ENCODE measurements at regions not wholly inside any gene's neighbourhood (a gene's known extent, or its start where the extent isn't known, plus 50 kb on each side); places are given as distances from the start of the nearest gene placed in this dataset.

- Histone ChIP-seq H3K9me2 (no peaks in the 10 kb centered on the region), H3K4me3 (ENCODE audit: low read depth in 2 of 2, low read length in 1 of 2) (no peak overlapping the region), H3F3A (replicated peaks; ENCODE audit: insufficient read depth) (peaks cover 3% of the 10 kb centered on the region), H3K9me3 (no peaks in the 10 kb centered on the region), H3K79me2 (ENCODE audit: insufficient read depth) (no peaks in the 10 kb centered on the region), H3K4me2 (no peak overlapping the region), H3K4me1 (ENCODE audit: control insufficient read depth in 1 of 2, insufficient read depth in 2 of 2, low read depth in 1 of 2, low read length in 1 of 2) (no peaks in the 10 kb centered on the region; a peak in 3 of 4 replicates), H3K36me3 (replicated peaks in 1 of 2; ENCODE audit: control insufficient read depth in 1 of 2, insufficient read depth in 2 of 2, low read length in 1 of 2) (no peaks in the 10 kb centered on the region), H3K27me3 (ENCODE audit: insufficient read depth) (no peaks in the 10 kb centered on the region), H3K27ac (ENCODE audit: low read depth in 2 of 2, low read length in 1 of 2) (no peak overlapping the region), H4K20me1 (ENCODE audit: insufficient read depth) (no peaks in the 10 kb centered on the region), H3K9ac (no peak overlapping the region), H2AFZ (ENCODE audit: low read depth) (0 out of 2 replicates have a peak overlapping the region, but pooled peaks have one; percentile 20)
- no peak for DNase-seq
- no peak for TF ChIP-seq CHD2 (IDR thresholded peaks at IDR 0.05; ENCODE audit: low read length, partially characterized antibody)
- TF ChIP-seq RXRA (IDR thresholded peaks at IDR 0.05; ENCODE audit: borderline replicate concordance, low read depth): no peak
- TF ChIP-seq NRF1 (IDR thresholded peaks at IDR 0.05; ENCODE audit: low read depth, low read length): no peak
- no peak for TF ChIP-seq YY1 (IDR thresholded peaks at IDR 0.05; ENCODE audit: low read depth)
- POLR2A ChIA-PET: no interaction called here
- CTCF ChIA-PET: no interaction called here
- 92% methylated on average over 1 of the region's 1 CpG for WGBS (ENCODE audit: low lambda C conversion rate)
Measured at GRCh38 chr2:215571689-215572088, 135.8 kb upstream of the FN1 start.

DNA sequence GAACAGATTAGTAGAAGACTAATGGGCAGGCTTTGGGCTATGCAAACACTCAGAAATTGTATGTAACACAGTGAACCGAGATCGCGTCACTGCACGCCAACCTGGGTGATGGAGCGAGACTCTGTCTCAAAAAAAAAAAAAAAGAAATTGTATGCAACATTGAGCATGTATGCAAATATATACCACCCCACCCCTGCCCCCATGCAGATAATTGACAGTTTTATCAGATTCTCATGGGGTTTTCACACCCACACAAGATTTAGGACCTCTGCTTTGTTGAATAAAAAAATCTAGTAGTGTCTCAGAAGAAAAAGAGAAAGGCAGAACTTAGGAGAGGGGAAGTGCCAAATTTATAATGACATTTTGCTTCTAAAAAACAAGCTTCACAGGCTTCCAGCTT is 131.6 kb upstream of the FN1 start:
- POLR2A ChIA-PET: no interaction called here

More for the DNA sequence above, 131.6 kb upstream of the FN1 start:
- Histone ChIP-seq H3K9ac (no peak overlapping the region), H3K27me3 (ENCODE audit: insufficient read depth) (no peaks in the 10 kb centered on the region), H3K4me2 (no peak overlapping the region), H3K79me2 (ENCODE audit: insufficient read depth) (no peaks in the 10 kb centered on the region), H3K36me3 (replicated peaks in 1 of 2; ENCODE audit: control insufficient read depth in 1 of 2, insufficient read depth in 2 of 2, low read length in 1 of 2) (no peaks in the 10 kb centered on the region), H3K4me1 (ENCODE audit: control insufficient read depth in 1 of 2, insufficient read depth in 2 of 2, low read depth in 1 of 2, low read length in 1 of 2) (no peaks in the 10 kb centered on the region; a peak in 3 of 4 replicates), H3F3A (replicated peaks; ENCODE audit: insufficient read depth) (peaks cover 3% of the 10 kb centered on the region), H3K4me3 (ENCODE audit: low read depth in 2 of 2, low read length in 1 of 2) (no peak overlapping the region), H3K9me3 (no peaks in the 10 kb centered on the region), H3K9me2 (no peaks in the 10 kb centered on the region), H4K20me1 (ENCODE audit: insufficient read depth) (no peaks in the 10 kb centered on the region), H2AFZ (ENCODE audit: low read depth) (no peak overlapping the region), H3K27ac (ENCODE audit: low read depth in 2 of 2, low read length in 1 of 2) (no peak overlapping the region)
- CTCF ChIA-PET: no interaction called here
- 96% methylated on average over 5 of the region's 5 CpGs for WGBS (ENCODE audit: low lambda C conversion rate)
- TF ChIP-seq RXRA (IDR thresholded peaks at IDR 0.05; ENCODE audit: borderline replicate concordance, low read depth) (no peak), MXI1 (IDR thresholded peaks at IDR 0.05; ENCODE audit: low read depth, low read length) (no peak), ZBTB33 (IDR thresholded peaks at IDR 0.05; ENCODE audit: borderline replicate concordance, low read depth) (no peak), RFX5 (IDR thresholded peaks at IDR 0.05; ENCODE audit: low read length) (no peak), GABPA (IDR thresholded peaks at IDR 0.05; ENCODE audit: low read depth) (no peak), SMC3 (IDR thresholded peaks at IDR 0.05; ENCODE audit: low read depth, low read length) (no peak), MEF2A (IDR thresholded peaks at IDR 0.05; ENCODE audit: borderline replicate concordance, low read depth) (no peak), NRF1 (IDR thresholded peaks at IDR 0.05; ENCODE audit: low read depth, low read length) (no peak), PBX3 (IDR thresholded peaks at IDR 0.05) (no peak), TCF12 (IDR thresholded peaks at IDR 0.05) (no peak), FOXM1 (IDR thresholded peaks at IDR 0.05; ENCODE audit: low read depth) (no peak), EZH2phosphoT487 (IDR thresholded peaks at IDR 0.05; ENCODE audit: borderline replicate concordance, low read depth) (no peak), GATA2 (CRISPR knock-in tag; IDR thresholded peaks at IDR 0.05) (no peak), YY1 (IDR thresholded peaks at IDR 0.05; ENCODE audit: low read depth) (no peak), CHD2 (IDR thresholded peaks at IDR 0.05; ENCODE audit: low read length, partially characterized antibody) (no peak), JUND (IDR thresholded peaks at IDR 0.05) (no peak), MAX (IDR thresholded peaks at IDR 0.05; ENCODE audit: low read depth) (no peak)
- TF ChIP-seq, protein P1, sequence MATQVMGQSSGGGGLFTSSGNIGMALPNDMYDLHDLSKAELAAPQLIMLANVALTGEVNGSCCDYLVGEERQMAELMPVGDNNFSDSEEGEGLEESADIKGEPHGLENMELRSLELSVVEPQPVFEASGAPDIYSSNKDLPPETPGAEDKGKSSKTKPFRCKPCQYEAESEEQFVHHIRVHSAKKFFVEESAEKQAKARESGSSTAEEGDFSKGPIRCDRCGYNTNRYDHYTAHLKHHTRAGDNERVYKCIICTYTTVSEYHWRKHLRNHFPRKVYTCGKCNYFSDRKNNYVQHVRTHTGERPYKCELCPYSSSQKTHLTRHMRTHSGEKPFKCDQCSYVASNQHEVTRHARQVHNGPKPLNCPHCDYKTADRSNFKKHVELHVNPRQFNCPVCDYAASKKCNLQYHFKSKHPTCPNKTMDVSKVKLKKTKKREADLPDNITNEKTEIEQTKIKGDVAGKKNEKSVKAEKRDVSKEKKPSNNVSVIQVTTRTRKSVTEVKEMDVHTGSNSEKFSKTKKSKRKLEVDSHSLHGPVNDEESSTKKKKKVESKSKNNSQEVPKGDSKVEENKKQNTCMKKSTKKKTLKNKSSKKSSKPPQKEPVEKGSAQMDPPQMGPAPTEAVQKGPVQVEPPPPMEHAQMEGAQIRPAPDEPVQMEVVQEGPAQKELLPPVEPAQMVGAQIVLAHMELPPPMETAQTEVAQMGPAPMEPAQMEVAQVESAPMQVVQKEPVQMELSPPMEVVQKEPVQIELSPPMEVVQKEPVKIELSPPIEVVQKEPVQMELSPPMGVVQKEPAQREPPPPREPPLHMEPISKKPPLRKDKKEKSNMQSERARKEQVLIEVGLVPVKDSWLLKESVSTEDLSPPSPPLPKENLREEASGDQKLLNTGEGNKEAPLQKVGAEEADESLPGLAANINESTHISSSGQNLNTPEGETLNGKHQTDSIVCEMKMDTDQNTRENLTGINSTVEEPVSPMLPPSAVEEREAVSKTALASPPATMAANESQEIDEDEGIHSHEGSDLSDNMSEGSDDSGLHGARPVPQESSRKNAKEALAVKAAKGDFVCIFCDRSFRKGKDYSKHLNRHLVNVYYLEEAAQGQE (IDR thresholded peaks at IDR 0.05; ENCODE audit: low read depth, low read length): no peak
- TF ChIP-seq, protein P2, sequence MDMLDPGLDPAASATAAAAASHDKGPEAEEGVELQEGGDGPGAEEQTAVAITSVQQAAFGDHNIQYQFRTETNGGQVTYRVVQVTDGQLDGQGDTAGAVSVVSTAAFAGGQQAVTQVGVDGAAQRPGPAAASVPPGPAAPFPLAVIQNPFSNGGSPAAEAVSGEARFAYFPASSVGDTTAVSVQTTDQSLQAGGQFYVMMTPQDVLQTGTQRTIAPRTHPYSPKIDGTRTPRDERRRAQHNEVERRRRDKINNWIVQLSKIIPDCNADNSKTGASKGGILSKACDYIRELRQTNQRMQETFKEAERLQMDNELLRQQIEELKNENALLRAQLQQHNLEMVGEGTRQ (IDR thresholded peaks at IDR 0.05; ENCODE audit: borderline replicate concordance, low read depth, low read length): no peak
- DNase-seq: no peak

Measured in SK-N-SH (cell line).